ENCODE measurements at regions not wholly inside any gene's neighbourhood (a gene's known extent, or its start where the extent isn't known, plus 50 kb on each side); places are given as distances from the start of the nearest gene placed in this dataset.

GRCh38 chr12:19852100-19852855, 413.0 kb downstream of the AEBP2 start:
- no peak for TF ChIP-seq POLR2A (IDR thresholded peaks at IDR 0.05)
- TF ChIP-seq, protein P1, sequence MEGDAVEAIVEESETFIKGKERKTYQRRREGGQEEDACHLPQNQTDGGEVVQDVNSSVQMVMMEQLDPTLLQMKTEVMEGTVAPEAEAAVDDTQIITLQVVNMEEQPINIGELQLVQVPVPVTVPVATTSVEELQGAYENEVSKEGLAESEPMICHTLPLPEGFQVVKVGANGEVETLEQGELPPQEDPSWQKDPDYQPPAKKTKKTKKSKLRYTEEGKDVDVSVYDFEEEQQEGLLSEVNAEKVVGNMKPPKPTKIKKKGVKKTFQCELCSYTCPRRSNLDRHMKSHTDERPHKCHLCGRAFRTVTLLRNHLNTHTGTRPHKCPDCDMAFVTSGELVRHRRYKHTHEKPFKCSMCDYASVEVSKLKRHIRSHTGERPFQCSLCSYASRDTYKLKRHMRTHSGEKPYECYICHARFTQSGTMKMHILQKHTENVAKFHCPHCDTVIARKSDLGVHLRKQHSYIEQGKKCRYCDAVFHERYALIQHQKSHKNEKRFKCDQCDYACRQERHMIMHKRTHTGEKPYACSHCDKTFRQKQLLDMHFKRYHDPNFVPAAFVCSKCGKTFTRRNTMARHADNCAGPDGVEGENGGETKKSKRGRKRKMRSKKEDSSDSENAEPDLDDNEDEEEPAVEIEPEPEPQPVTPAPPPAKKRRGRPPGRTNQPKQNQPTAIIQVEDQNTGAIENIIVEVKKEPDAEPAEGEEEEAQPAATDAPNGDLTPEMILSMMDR (IDR thresholded peaks at IDR 0.05): no peak

Measured in heart left ventricle (tissue), 13 donors.